Astrocyte of the cerebellum (primary cell): ENCODE measurements at regions not wholly inside any gene's neighbourhood (a gene's known extent, or its start where the extent isn't known, plus 50 kb on each side); places are given as distances from the start of the nearest gene placed in this dataset.

Source experiments
- DNase-seq: peaks from one replicate; pipeline ENCODE4 v3.0.0-alpha.2; 2011; ENCODE audit warnings: low read depth
- H3K4me3 ChIP-seq: 2 replicates; pipeline ENCODE4 v1.5.1; 2011; ENCODE audit warnings: mild to moderate bottlenecking, low read depth, low read length, moderate library complexity
- CTCF ChIP-seq: IDR thresholded peaks from 2 replicates; pipeline ENCODE4 v1.5.1; 2012; ENCODE audit warnings: low read length, low read depth, moderate library complexity, mild to moderate bottlenecking; ENCODE audit errors: missing control alignments
- in situ Hi-C: cut with HindIII; loops from 2 replicates; pipeline ENCODE4 v1.10.0; 2017; ENCODE audit warnings: low sequenced_read_pairs

GRCh38 chr4:189069772-189070171, 870.9 kb upstream of the FRG1 start:
- DNase-seq, result no peak
- H3K4me3 ChIP-seq, result no peak overlapping the region
- in situ Hi-C loops, result no loop called here
- no peak for TF ChIP-seq CTCF

- H3K4me3 ChIP-seq, result no peak overlapping the region
- in situ Hi-C loops, result no loop called here
- no peak for DNase-seq
- no peak for TF ChIP-seq CTCF
These were observed 869.4 kb upstream of the FRG1 start for GRCh38 chr4:189071241-189071640.

- in situ Hi-C loops, result no loop called here
- DNase-seq, result no peak
- H3K4me3 ChIP-seq, result no peak overlapping the region
- no peak for TF ChIP-seq CTCF
These were observed 866.9 kb upstream of the FRG1 start for GRCh38 chr4:189073739-189074138.

GRCh38 chr4:189081826-189082225, 858.8 kb upstream of the FRG1 start:
- H3K4me3 ChIP-seq, result no peak overlapping the region
- in situ Hi-C loops, result no loop called here
- DNase-seq, result no peak
- no peak for TF ChIP-seq CTCF

- no peak overlapping the region for H3K4me3 ChIP-seq
- in situ Hi-C loops, result no loop called here
- TF ChIP-seq CTCF, result no peak
- DNase-seq, result no peak
These were observed 856.9 kb upstream of the FRG1 start for GRCh38 chr4:189083769-189084168.

- H3K4me3 ChIP-seq, result no peak overlapping the region
- DNase-seq, result no peak
- in situ Hi-C loops, result no loop called here
- no peak for TF ChIP-seq CTCF
These were observed 856.0 kb upstream of the FRG1 start for GRCh38 chr4:189084671-189085070.

- no peak for TF ChIP-seq CTCF
- in situ Hi-C loops, result no loop called here
- no peak overlapping the region for H3K4me3 ChIP-seq
- no peak for DNase-seq
These were observed 852.7 kb upstream of the FRG1 start for GRCh38 chr4:189087971-189088370.
